ENCODE measurements at regions not wholly inside any gene's neighbourhood (a gene's known extent, or its start where the extent isn't known, plus 50 kb on each side); places are given as distances from the start of the nearest gene placed in this dataset.

DNA sequence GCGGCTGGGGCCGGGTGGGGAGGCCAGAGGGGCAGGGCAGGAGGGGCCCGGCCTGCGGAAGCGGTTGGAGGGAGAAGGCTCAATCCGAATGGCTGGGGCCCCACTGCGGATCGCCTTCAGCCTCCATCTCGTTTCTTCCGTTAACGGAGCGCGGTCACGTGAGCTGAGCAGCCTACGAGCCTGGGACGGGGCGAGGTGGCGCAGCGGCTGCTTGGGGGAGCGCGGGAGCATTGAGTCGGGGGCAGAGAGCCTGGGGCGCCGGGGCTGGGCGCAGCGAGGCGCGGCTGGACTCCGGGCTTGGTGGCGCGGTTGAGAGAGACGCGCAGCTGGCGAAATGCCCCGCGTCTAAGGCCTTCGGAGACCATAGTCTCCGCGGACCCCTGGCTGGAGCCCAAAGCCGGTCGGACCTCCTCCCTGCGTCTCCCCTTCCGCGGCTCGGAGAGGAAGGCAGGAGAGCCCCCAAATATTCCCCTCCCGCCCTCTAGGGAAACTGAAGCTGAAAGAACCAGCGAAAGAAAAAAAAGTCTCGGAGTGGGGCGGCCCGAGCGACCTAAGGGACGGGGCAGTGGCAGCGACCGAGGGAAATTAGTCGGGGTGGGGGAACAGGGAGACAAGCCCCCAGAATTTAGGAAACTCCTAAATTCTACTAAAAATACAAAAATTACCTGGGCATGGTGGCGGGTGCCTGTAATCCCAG is 94.7 kb upstream of the PLEKHM1 start (continued):
- TF ChIP-seq ZBTB2 (CRISPR knock-in tag; IDR thresholded peaks at IDR 0.05; ENCODE audit: low read depth) (peak; percentile 84), KAT8 (CRISPR knock-in tag; IDR thresholded peaks at IDR 0.05) (peak; percentile 72), ZNF746 (CRISPR knock-in tag; IDR thresholded peaks at IDR 0.05) (0 out of 2 replicates have a peak, but pooled peaks have one; percentile 28), ZNF724P (CRISPR knock-in tag; IDR thresholded peaks at IDR 0.05; ENCODE audit: borderline replicate concordance) (peak; percentile 39; the same call in 1 of the 2 replicates), ZNF256 (CRISPR knock-in tag; conservative IDR thresholded peaks at IDR 0.05) (0 out of 2 replicates have a peak, but pooled peaks have one; percentile 47), HOXA5 (CRISPR knock-in tag; IDR thresholded peaks at IDR 0.05) (peak; percentile 21; the same call in 1 of the 2 replicates), SP4 (CRISPR knock-in tag; IDR thresholded peaks at IDR 0.05) (0 out of 2 replicates have a peak, but pooled peaks have one; percentile 31), ZNF275 (CRISPR knock-in tag; IDR thresholded peaks at IDR 0.05; ENCODE audit: borderline replicate concordance) (peak; percentile 66; the same call in 1 of the 2 replicates), JARID2 (CRISPR knock-in tag; IDR thresholded peaks at IDR 0.05; ENCODE audit: insufficient replicate concordance) (peak; percentile 53), YY1 (IDR thresholded peaks at IDR 0.05; ENCODE audit: insufficient read depth, insufficient replicate concordance, low read depth, low read length) (peak; percentile 75), RBM39 (IDR thresholded peaks at IDR 0.05; ENCODE audit: low read depth, low read length, poor library complexity, severe bottlenecking) (peak; percentile 11), MXD3 (CRISPR knock-in tag; IDR thresholded peaks at IDR 0.05) (peak; percentile 20; the same call in 1 of the 2 replicates), KLF6 (CRISPR knock-in tag; IDR thresholded peaks at IDR 0.05) (peak; percentile 85), GABPB1 (CRISPR knock-in tag; IDR thresholded peaks at IDR 0.05) (peak; percentile 76), HOXD1 (CRISPR knock-in tag; IDR thresholded peaks at IDR 0.05) (peak; percentile 69; the same call in 1 of the 2 replicates), NCOA1 (CRISPR knock-in tag; IDR thresholded peaks at IDR 0.05) (peak; percentile 55; the same call in 1 of the 2 replicates)
- TF ChIP-seq, protein P1, sequence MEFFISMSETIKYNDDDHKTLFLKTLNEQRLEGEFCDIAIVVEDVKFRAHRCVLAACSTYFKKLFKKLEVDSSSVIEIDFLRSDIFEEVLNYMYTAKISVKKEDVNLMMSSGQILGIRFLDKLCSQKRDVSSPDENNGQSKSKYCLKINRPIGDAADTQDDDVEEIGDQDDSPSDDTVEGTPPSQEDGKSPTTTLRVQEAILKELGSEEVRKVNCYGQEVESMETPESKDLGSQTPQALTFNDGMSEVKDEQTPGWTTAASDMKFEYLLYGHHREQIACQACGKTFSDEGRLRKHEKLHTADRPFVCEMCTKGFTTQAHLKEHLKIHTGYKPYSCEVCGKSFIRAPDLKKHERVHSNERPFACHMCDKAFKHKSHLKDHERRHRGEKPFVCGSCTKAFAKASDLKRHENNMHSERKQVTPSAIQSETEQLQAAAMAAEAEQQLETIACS (CRISPR knock-in tag; IDR thresholded peaks at IDR 0.05): peak; percentile 30; the same call in 1 of the 2 replicates
- TF ChIP-seq, protein P2, sequence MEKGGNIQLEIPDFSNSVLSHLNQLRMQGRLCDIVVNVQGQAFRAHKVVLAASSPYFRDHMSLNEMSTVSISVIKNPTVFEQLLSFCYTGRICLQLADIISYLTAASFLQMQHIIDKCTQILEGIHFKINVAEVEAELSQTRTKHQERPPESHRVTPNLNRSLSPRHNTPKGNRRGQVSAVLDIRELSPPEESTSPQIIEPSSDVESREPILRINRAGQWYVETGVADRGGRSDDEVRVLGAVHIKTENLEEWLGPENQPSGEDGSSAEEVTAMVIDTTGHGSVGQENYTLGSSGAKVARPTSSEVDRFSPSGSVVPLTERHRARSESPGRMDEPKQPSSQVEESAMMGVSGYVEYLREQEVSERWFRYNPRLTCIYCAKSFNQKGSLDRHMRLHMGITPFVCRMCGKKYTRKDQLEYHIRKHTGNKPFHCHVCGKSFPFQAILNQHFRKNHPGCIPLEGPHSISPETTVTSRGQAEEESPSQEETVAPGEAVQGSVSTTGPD (CRISPR knock-in tag; IDR thresholded peaks at IDR 0.05): 0 out of 2 replicates have a peak, but pooled peaks have one; percentile 34
- TF ChIP-seq, protein P3, sequence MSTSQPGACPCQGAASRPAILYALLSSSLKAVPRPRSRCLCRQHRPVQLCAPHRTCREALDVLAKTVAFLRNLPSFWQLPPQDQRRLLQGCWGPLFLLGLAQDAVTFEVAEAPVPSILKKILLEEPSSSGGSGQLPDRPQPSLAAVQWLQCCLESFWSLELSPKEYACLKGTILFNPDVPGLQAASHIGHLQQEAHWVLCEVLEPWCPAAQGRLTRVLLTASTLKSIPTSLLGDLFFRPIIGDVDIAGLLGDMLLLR (CRISPR knock-in tag; IDR thresholded peaks at IDR 0.05): peak; percentile 78; the same call in 1 of the 2 replicates
- TF ChIP-seq, protein P4, sequence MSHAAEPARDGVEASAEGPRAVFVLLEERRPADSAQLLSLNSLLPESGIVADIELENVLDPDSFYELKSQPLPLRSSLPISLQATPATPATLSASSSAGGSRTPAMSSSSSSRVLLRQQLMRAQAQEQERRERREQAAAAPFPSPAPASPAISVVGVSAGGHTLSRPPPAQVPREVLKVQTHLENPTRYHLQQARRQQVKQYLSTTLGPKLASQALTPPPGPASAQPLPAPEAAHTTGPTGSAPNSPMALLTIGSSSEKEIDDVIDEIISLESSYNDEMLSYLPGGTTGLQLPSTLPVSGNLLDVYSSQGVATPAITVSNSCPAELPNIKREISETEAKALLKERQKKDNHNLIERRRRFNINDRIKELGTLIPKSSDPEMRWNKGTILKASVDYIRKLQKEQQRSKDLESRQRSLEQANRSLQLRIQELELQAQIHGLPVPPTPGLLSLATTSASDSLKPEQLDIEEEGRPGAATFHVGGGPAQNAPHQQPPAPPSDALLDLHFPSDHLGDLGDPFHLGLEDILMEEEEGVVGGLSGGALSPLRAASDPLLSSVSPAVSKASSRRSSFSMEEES (CRISPR knock-in tag; IDR thresholded peaks at IDR 0.05): peak; percentile 86
